ENCODE measurements at regions not wholly inside any gene's neighbourhood (a gene's known extent, or its start where the extent isn't known, plus 50 kb on each side); places are given as distances from the start of the nearest gene placed in this dataset.

DNA sequence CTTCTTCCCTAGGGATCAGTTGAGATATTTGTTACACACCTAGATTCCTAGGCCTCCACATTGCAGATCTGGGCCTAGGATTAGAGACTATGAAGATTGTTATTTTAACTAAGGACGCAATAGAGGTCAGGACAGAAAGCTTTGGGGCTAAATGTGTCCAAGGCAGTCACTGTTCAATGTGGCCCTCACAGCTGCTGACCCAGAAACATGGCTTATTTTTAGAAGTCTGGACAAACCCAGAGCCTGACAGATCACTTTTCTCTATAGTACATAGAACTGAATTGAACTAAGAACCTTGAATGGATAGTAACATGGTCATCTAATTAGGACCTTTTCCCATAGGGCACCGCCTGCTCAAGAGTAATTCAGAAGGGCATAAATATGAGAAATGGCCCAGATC, 146.6 kb upstream of the AUTS2 start:
- H3K27me3 ChIP-seq: no peaks in the 10 kb centered on the region
- H3K4me3 ChIP-seq (replicated peaks in 1 of 3): no peak overlapping the region
- H3K27ac ChIP-seq: no peak overlapping the region
- no peaks in the 10 kb centered on the region for H3K36me3 ChIP-seq
- no peak for DNase-seq
- H3K4me1 ChIP-seq: no peaks in the 10 kb centered on the region
- 70 to 83% methylated on average over 2 of the region's 2 CpGs for WGBS, 2 donors
- H3K9me3 ChIP-seq: no peaks in the 10 kb centered on the region
- intact Hi-C loops (cut with DNase I): no loop called here
- no peak for TF ChIP-seq POLR2A (IDR thresholded peaks at IDR 0.05)
- TF ChIP-seq, protein P1, sequence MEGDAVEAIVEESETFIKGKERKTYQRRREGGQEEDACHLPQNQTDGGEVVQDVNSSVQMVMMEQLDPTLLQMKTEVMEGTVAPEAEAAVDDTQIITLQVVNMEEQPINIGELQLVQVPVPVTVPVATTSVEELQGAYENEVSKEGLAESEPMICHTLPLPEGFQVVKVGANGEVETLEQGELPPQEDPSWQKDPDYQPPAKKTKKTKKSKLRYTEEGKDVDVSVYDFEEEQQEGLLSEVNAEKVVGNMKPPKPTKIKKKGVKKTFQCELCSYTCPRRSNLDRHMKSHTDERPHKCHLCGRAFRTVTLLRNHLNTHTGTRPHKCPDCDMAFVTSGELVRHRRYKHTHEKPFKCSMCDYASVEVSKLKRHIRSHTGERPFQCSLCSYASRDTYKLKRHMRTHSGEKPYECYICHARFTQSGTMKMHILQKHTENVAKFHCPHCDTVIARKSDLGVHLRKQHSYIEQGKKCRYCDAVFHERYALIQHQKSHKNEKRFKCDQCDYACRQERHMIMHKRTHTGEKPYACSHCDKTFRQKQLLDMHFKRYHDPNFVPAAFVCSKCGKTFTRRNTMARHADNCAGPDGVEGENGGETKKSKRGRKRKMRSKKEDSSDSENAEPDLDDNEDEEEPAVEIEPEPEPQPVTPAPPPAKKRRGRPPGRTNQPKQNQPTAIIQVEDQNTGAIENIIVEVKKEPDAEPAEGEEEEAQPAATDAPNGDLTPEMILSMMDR (IDR thresholded peaks at IDR 0.05): no peak

DNA sequence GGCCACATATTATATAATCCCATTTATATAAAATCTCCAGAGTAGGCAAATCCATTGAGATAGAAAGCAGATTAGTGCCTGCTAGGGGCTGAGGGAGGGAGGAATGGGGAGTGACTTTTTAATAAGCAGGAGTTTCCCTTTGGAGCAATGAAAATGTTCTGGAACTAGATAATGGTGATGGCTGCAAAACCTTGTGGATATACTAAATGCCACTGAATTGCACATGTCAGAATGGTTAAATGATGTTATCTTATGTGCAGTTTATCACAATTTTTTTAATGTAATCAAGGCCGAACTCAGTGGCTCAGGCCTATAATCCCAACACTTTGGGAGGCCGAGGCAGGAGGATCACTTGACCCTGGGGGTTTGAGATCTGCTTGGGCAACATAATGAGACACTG, 145.5 kb upstream of the AUTS2 start:
- Histone ChIP-seq H3K9me3 (no peaks in the 10 kb centered on the region), H3K27me3 (no peaks in the 10 kb centered on the region), H3K4me3 (replicated peaks in 1 of 3) (no peak overlapping the region), H3K27ac (no peak overlapping the region), H3K36me3 (no peaks in the 10 kb centered on the region), H3K4me1 (no peaks in the 10 kb centered on the region)
- intact Hi-C loops (cut with DNase I): no loop called here
- 95 to 97% methylated on average over 2 of the region's 2 CpGs for WGBS, 2 donors
- no peak for TF ChIP-seq POLR2A (IDR thresholded peaks at IDR 0.05)
- TF ChIP-seq, protein P1 (IDR thresholded peaks at IDR 0.05): no peak
- no peak for DNase-seq

- intact Hi-C loops (cut with DNase I): no loop called here
- Histone ChIP-seq H3K36me3 (no peaks in the 10 kb centered on the region), H3K9me3 (no peaks in the 10 kb centered on the region), H3K4me3 (replicated peaks in 1 of 3) (no peak overlapping the region), H3K27me3 (no peaks in the 10 kb centered on the region), H3K27ac (no peak overlapping the region), H3K4me1 (no peaks in the 10 kb centered on the region)
- 46 to 51% methylated on average over 9 of the region's 9 CpGs for WGBS, 2 donors
- TF ChIP-seq POLR2A (IDR thresholded peaks at IDR 0.05): no peak
- TF ChIP-seq, protein P1 (IDR thresholded peaks at IDR 0.05): no peak
- DNase-seq: peak; percentile 7 to 29
Observed at GRCh38 chr7:69457595-69458504, 140.4 kb upstream of the AUTS2 start.

- no peak for TF ChIP-seq POLR2A (IDR thresholded peaks at IDR 0.05)
- TF ChIP-seq, protein P1 (IDR thresholded peaks at IDR 0.05): no peak
- Histone ChIP-seq H3K4me3 (replicated peaks in 1 of 3) (no peak overlapping the region), H3K27ac (no peak overlapping the region), H3K4me1 (no peaks in the 10 kb centered on the region), H3K9me3 (no peaks in the 10 kb centered on the region), H3K27me3 (no peaks in the 10 kb centered on the region), H3K36me3 (no peaks in the 10 kb centered on the region)
- DNase-seq: peak in 1 of 2 donors; percentile 7
- 75 to 80% methylated on average over 3 of the region's 3 CpGs for WGBS, 2 donors
- intact Hi-C loops (cut with DNase I): no loop called here
Observed at GRCh38 chr7:69464035-69464434, 134.2 kb upstream of the AUTS2 start.

DNA sequence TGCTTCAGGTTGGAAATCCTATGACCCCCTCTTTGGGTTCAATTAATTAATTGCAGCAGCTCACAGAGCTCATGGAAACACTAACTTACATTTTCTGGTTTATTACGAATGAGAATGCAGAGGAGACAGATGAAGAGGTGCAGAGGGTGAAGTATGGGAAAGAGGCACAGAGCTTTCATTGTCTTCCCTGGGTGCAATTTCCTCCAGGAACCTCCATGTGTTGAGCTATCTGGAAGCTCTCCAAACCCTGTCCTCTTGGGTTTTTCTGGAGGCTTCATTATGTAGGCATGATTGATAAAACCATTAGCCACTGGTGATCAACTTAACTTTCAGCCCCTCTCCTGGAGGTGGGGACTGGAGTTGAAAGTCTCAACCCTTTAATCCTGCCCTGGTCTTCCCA, 133.0 kb upstream of the AUTS2 start:
- Histone ChIP-seq H3K4me1 (no peaks in the 10 kb centered on the region), H3K27ac (no peak overlapping the region), H3K4me3 (replicated peaks in 1 of 3) (no peak overlapping the region), H3K27me3 (no peaks in the 10 kb centered on the region), H3K9me3 (no peaks in the 10 kb centered on the region), H3K36me3 (no peaks in the 10 kb centered on the region)
- no peak for DNase-seq
- WGBS, 2 donors: 71 to 96% methylated on average over 1 of the region's 1 CpG
- no peak for TF ChIP-seq POLR2A (IDR thresholded peaks at IDR 0.05)
- TF ChIP-seq, protein P1 (IDR thresholded peaks at IDR 0.05): no peak
- intact Hi-C loops (cut with DNase I): no loop called here
